C4-2B (cell line): ENCODE measurements at regions not wholly inside any gene's neighbourhood (a gene's known extent, or its start where the extent isn't known, plus 50 kb on each side); places are given as distances from the start of the nearest gene placed in this dataset.

ENCODE experiments used
- ZFX ChIP-seq: fragments of 450-650 bp; IDR thresholded peaks from 2 replicates; pipeline ENCODE4 v1.6.1; 2017
- TF ChIP-seq, protein P1 (sequence below): fragments of 450-650 bp; conservative IDR thresholded peaks from 2 replicates; pipeline ENCODE4 v1.5.1; 2017; ENCODE audit warnings: mild to moderate bottlenecking

- TF ChIP-seq ZFX: no peak
- TF ChIP-seq, protein P1, sequence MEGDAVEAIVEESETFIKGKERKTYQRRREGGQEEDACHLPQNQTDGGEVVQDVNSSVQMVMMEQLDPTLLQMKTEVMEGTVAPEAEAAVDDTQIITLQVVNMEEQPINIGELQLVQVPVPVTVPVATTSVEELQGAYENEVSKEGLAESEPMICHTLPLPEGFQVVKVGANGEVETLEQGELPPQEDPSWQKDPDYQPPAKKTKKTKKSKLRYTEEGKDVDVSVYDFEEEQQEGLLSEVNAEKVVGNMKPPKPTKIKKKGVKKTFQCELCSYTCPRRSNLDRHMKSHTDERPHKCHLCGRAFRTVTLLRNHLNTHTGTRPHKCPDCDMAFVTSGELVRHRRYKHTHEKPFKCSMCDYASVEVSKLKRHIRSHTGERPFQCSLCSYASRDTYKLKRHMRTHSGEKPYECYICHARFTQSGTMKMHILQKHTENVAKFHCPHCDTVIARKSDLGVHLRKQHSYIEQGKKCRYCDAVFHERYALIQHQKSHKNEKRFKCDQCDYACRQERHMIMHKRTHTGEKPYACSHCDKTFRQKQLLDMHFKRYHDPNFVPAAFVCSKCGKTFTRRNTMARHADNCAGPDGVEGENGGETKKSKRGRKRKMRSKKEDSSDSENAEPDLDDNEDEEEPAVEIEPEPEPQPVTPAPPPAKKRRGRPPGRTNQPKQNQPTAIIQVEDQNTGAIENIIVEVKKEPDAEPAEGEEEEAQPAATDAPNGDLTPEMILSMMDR: no peak
Measured at GRCh38 chr4:110712486-110712885, 89.6 kb upstream of the PITX2 start.
